ENCODE measurements at regions not wholly inside any gene's neighbourhood (a gene's known extent, or its start where the extent isn't known, plus 50 kb on each side); places are given as distances from the start of the nearest gene placed in this dataset.

- WGBS (ENCODE audit: missing lambda C conversion rate), result 82% methylated on average over 2 of the region's 2 CpGs
- Histone ChIP-seq H3K4me1 (peaks cover 8% of the 10 kb centered on the region; the same call in 1 of the 3 replicates), H3K4me3 (no peak overlapping the region), H3K27ac (no peak overlapping the region), H3K4me2 (no peak overlapping the region), H3K9me3 (peaks cover 5% of the 10 kb centered on the region; the same call in 1 of the 3 replicates)
- no peak for FAIRE-seq
- ChIA-PET POLR2A (no interaction called here), CTCF (no interaction called here)
- TF ChIP-seq HDAC2 (IDR thresholded peaks at IDR 0.05) (no peak), ZNF302 (CRISPR knock-in tag; IDR thresholded peaks at IDR 0.05) (no peak), NR3C1 (IDR thresholded peaks at IDR 0.05) (no peak), E2F6 (IDR thresholded peaks at IDR 0.05; ENCODE audit: borderline replicate concordance, low read depth) (no peak), FOSL2 (IDR thresholded peaks at IDR 0.05) (no peak), FOSL2 (CRISPR knock-in tag; IDR thresholded peaks at IDR 0.05) (no peak), ELK1 (IDR thresholded peaks at IDR 0.05; ENCODE audit: low read depth, low read length) (no peak), FOXS1 (CRISPR knock-in tag; IDR thresholded peaks at IDR 0.05) (no peak), BHLHE40 (IDR thresholded peaks at IDR 0.05; ENCODE audit: low read depth, low read length) (no peak), RNF2 (IDR thresholded peaks at IDR 0.05; ENCODE audit: borderline replicate concordance, low read depth) (no peak), SMC3 (IDR thresholded peaks at IDR 0.05) (no peak), CBX2 (IDR thresholded peaks at IDR 0.05; ENCODE audit: borderline replicate concordance, low read depth) (no peak), KDM1A (IDR thresholded peaks at IDR 0.05; ENCODE audit: low read depth) (no peak), EHF (CRISPR knock-in tag; IDR thresholded peaks at IDR 0.05) (no peak), FOSB (CRISPR knock-in tag; IDR thresholded peaks at IDR 0.05) (no peak)
- DNase-seq (ENCODE audit: low read depth in 1 of 2, low spot score in 1 of 2), result no peak
- ATAC-seq, result no peak
These were observed 50.5 kb upstream of the PRDM1 start for GRCh38 chr6:106035655-106036054.

GRCh38 chr6:106033806-106034205 lies 52.3 kb upstream of the PRDM1 start:
- TF ChIP-seq HOXB13 (CRISPR knock-in tag; IDR thresholded peaks at IDR 0.05; ENCODE audit: low read depth), result no peak
- no peak for TF ChIP-seq HMGXB4 (CRISPR knock-in tag; IDR thresholded peaks at IDR 0.05; ENCODE audit: borderline replicate concordance)
- no peak for TF ChIP-seq HOXA7 (CRISPR knock-in tag; IDR thresholded peaks at IDR 0.05)
- no peak for TF ChIP-seq RARB (CRISPR knock-in tag; IDR thresholded peaks at IDR 0.05)
- TF ChIP-seq PBX3 (IDR thresholded peaks at IDR 0.05), result no peak
- TF ChIP-seq CHD4 (IDR thresholded peaks at IDR 0.05; ENCODE audit: borderline replicate concordance), result no peak
- TF ChIP-seq KDM1A (IDR thresholded peaks at IDR 0.05; ENCODE audit: low read depth), result no peak
- no peak for TF ChIP-seq ATOH8 (CRISPR knock-in tag; IDR thresholded peaks at IDR 0.05; ENCODE audit: low read depth)
- no peak for TF ChIP-seq JUN (IDR thresholded peaks at IDR 0.05)
- no peak for TF ChIP-seq ZNF302 (CRISPR knock-in tag; IDR thresholded peaks at IDR 0.05)
- TF ChIP-seq MYC (IDR thresholded peaks at IDR 0.05; ENCODE audit: borderline replicate concordance, low read length), result no peak
- TF ChIP-seq E2F6 (IDR thresholded peaks at IDR 0.05; ENCODE audit: borderline replicate concordance, low read depth), result no peak
- TF ChIP-seq POLR2AphosphoS2 (conservative IDR thresholded peaks at IDR 0.05; ENCODE audit: low read length), result no peak
- TF ChIP-seq ZC3H11A (IDR thresholded peaks at IDR 0.05), result no peak
- TF ChIP-seq TP53 (CRISPR knock-in tag; IDR thresholded peaks at IDR 0.05), result no peak
- no peak for TF ChIP-seq ELK1 (IDR thresholded peaks at IDR 0.05; ENCODE audit: low read depth, low read length)
- FAIRE-seq, result no peak
- Histone ChIP-seq H3K27ac (no peak overlapping the region), H3K4me1 (no peaks in the 10 kb centered on the region), H3K4me2 (no peak overlapping the region), H3K9me3 (peaks cover 5% of the 10 kb centered on the region; the same call in 1 of the 3 replicates), H3K4me3 (no peak overlapping the region)
- 83% methylated on average over 2 of the region's 2 CpGs for WGBS (ENCODE audit: missing lambda C conversion rate)
- POLR2A ChIA-PET, result no interaction called here
- no peak for ATAC-seq
- CTCF ChIA-PET, result interaction anchor here (1.0 kb wide), 1 partner anchor 549 kb away, joined by 3 read pairs; no protein-coding TSS in a partner anchor
- no peak for DNase-seq (ENCODE audit: low read depth in 1 of 2, low spot score in 1 of 2)
